GM21447 (cell line): ENCODE measurements at regions not wholly inside any gene's neighbourhood (a gene's known extent, or its start where the extent isn't known, plus 50 kb on each side); places are given as distances from the start of the nearest gene placed in this dataset.
A peak's percentile ranks its signal among the peaks of the same experiment; 100 is the strongest.

Source experiments
- ATAC-seq: cut with Tn5 transposase; IDR thresholded peaks from one replicate; pipeline ENCODE4 v1.9.1; 2021; ENCODE audit not compliant: unreplicated experiment

- no peak for ATAC-seq
Observed at GRCh38 chr1:101290922-101291561, 54.2 kb downstream of the S1PR1 start.

GRCh38 chr1:101291562-101292380 lies 55.0 kb downstream of the S1PR1 start:
- ATAC-seq, result peak; percentile 41

GRCh38 chr1:101293461-101294051 lies 56.7 kb downstream of the S1PR1 start:
- ATAC-seq, result peak; percentile 48

GRCh38 chr1:101295209-101295608 lies 58.4 kb downstream of the S1PR1 start:
- no peak for ATAC-seq

- ATAC-seq, result no peak
Observed at GRCh38 chr1:101298663-101299062, 61.8 kb downstream of the S1PR1 start.

GRCh38 chr1:101299141-101299540 lies 62.3 kb downstream of the S1PR1 start:
- no peak for ATAC-seq

GRCh38 chr1:101299710-101300109 lies 62.9 kb downstream of the S1PR1 start:
- no peak for ATAC-seq

- no peak for ATAC-seq
Observed at GRCh38 chr1:101300916-101301315, 64.1 kb downstream of the S1PR1 start.

GRCh38 chr1:101301446-101302057 lies 64.7 kb downstream of the S1PR1 start:
- ATAC-seq, result no peak

- ATAC-seq, result no peak
Observed at GRCh38 chr1:101302831-101303511, 66.2 kb downstream of the S1PR1 start.

- ATAC-seq, result no peak
Observed at GRCh38 chr1:101307985-101308689, 71.3 kb downstream of the S1PR1 start.

- no peak for ATAC-seq
Observed at GRCh38 chr1:101308935-101309333, 72.1 kb downstream of the S1PR1 start.

- ATAC-seq, result peak; percentile 42
Observed at GRCh38 chr1:101309334-101310311, 72.8 kb downstream of the S1PR1 start.

GRCh38 chr1:101310506-101310905 lies 73.7 kb downstream of the S1PR1 start:
- no peak for ATAC-seq

GRCh38 chr1:101311146-101311920 lies 74.5 kb downstream of the S1PR1 start:
- no peak for ATAC-seq

GRCh38 chr1:101312147-101312546 lies 75.3 kb downstream of the S1PR1 start:
- peak; percentile 19 for ATAC-seq

GRCh38 chr1:101313356-101313755 lies 76.5 kb downstream of the S1PR1 start:
- ATAC-seq, result no peak

GRCh38 chr1:101314244-101314643 lies 77.4 kb downstream of the S1PR1 start:
- ATAC-seq, result peak; percentile 28

GRCh38 chr1:101316256-101316655 lies 79.4 kb downstream of the S1PR1 start:
- ATAC-seq, result no peak
